Gastrocnemius medialis (tissue), 4 donors: ENCODE measurements at regions not wholly inside any gene's neighbourhood (a gene's known extent, or its start where the extent isn't known, plus 50 kb on each side); places are given as distances from the start of the nearest gene placed in this dataset.

ENCODE experiments used
- ATAC-seq, 2 donors: fragments of 150-250 bp; one replicate each; pipeline ENCODE4 v1.9.1; 2016
- DNase-seq, 2 donors: peaks; one replicate each; pipeline ENCODE4 v3.0.0-alpha.2; 2019
- H3K27ac ChIP-seq, 4 donors: fragments of 200-600 bp; sonication (generic); 1 replicate in 1 of 4; 2 replicates in 3 of 4; pipeline ENCODE4 v1.5.1; 2016 to 2018; ENCODE audit warnings: mild to moderate bottlenecking in 2 of 4, moderate library complexity in 1 of 4
- H3K27me3 ChIP-seq, 3 donors: fragments of 200-600 bp; sonication (generic) in 2 of 3; 1 replicate in 1 of 3; 2 replicates in 2 of 3; pipeline versions ENCODE4 v1.5.1 to v1.6.0; 2016 to 2019; ENCODE audit warnings: mild to moderate bottlenecking in 1 of 3, moderate library complexity in 1 of 3
- H3K36me3 ChIP-seq, 2 donors: fragments of 200-600 bp; sonication (generic) in 1 of 2; one replicate each; pipeline ENCODE4 v1.5.1; 2017 to 2018
- H3K4me1 ChIP-seq, 2 donors: fragments of 200-600 bp; sonication (generic) in 1 of 2; one replicate each; pipeline ENCODE4 v1.5.1; 2016 to 2017; ENCODE audit warnings: mild to moderate bottlenecking in 2 of 2
- H3K4me3 ChIP-seq, 4 donors: fragments of 200-600 bp; sonication (generic) in 3 of 4; 1 replicate in 1 of 4; 2 replicates in 3 of 4; pipeline ENCODE4 v1.5.1; 2016 to 2019; ENCODE audit warnings: mild to moderate bottlenecking in 2 of 4
- H3K9me3 ChIP-seq, 3 donors: fragments of 200-600 bp; sonication (generic) in 2 of 3; 1 replicate in 1 of 3; 2 replicates in 2 of 3; pipeline ENCODE4 v1.5.1; 2016 to 2019
- CTCF ChIP-seq, 5 experiments: fragments of 450-650 bp in 3 of 5; fragments of 200-600 bp in 2 of 5; sonication (generic) in 2 of 5; IDR thresholded peaks in 4 of 5; conservative IDR thresholded peaks in 1 of 5; 1 replicate in 4 of 5; 2 replicates in 1 of 5; pipeline ENCODE4 v1.5.1; 2016 to 2019; ENCODE audit warnings: antibody characterized with exemption in 5 of 5, mild to moderate bottlenecking in 3 of 5, moderate library complexity in 3 of 5
- POLR2A ChIP-seq, 2 donors: fragments of 450-650 bp; IDR thresholded peaks; one replicate each; pipeline ENCODE4 v1.6.1; 2017; ENCODE audit warnings: antibody characterized with exemption in 2 of 2, mild to moderate bottlenecking in 2 of 2, moderate library complexity in 2 of 2
- in situ Hi-C, 4 donors: fragments of 200-750 bp; cut with MboI; loops; one replicate each; pipeline versions ENCODE4 v1.15.0 to v1.8.0; 2017; ENCODE audit warnings: low sequenced_read_pairs in 4 of 4
- intact Hi-C: fragments of 100-400 bp; cut with DNase I; formaldehyde crosslinking; loops from one replicate; pipeline ENCODE4 v1.15.1; 2023; ENCODE audit warnings: low total_unique reads

GRCh38 chr6:66376001-66376400 is 669.0 kb upstream of the EYS start:
- Histone ChIP-seq H3K27me3 (no peaks in the 10 kb centered on the region), H3K27ac (no peak overlapping the region), H3K9me3 (no peaks in the 10 kb centered on the region), H3K4me1 (no peaks in the 10 kb centered on the region), H3K36me3 (no peaks in the 10 kb centered on the region), H3K4me3 (no peak overlapping the region)
- no peak for DNase-seq
- in situ Hi-C loops (no loop called here), intact Hi-C loops (no loop called here)
- TF ChIP-seq POLR2A (IDR thresholded peaks at IDR 0.05): no peak
- TF ChIP-seq CTCF (IDR thresholded peaks at IDR 0.05 in 4 of 5, conservative IDR thresholded peaks at IDR 0.05 in 1 of 5): no peak
- ATAC-seq: no peak

GRCh38 chr6:66369407-66369806 is 662.4 kb upstream of the EYS start:
- no peak for TF ChIP-seq CTCF (IDR thresholded peaks at IDR 0.05 in 4 of 5, conservative IDR thresholded peaks at IDR 0.05 in 1 of 5)
- no peak for TF ChIP-seq POLR2A (IDR thresholded peaks at IDR 0.05)
- intact Hi-C loops: no loop called here
- ATAC-seq (no peak), DNase-seq (no peak)
- Histone ChIP-seq H3K4me1 (no peaks in the 10 kb centered on the region), H3K36me3 (no peaks in the 10 kb centered on the region), H3K27ac (no peak overlapping the region), H3K9me3 (no peaks in the 10 kb centered on the region), H3K27me3 (no peaks in the 10 kb centered on the region), H3K4me3 (no peak overlapping the region)
- in situ Hi-C loops: no loop called here

- H3K27me3 ChIP-seq: no peaks in the 10 kb centered on the region
- H3K9me3 ChIP-seq: no peaks in the 10 kb centered on the region
- intact Hi-C loops (no loop called here), in situ Hi-C loops (no loop called here)
- no peak overlapping the region for H3K4me3 ChIP-seq
- H3K36me3 ChIP-seq: no peaks in the 10 kb centered on the region
- no peak for TF ChIP-seq POLR2A (IDR thresholded peaks at IDR 0.05)
- TF ChIP-seq CTCF (IDR thresholded peaks at IDR 0.05 in 4 of 5, conservative IDR thresholded peaks at IDR 0.05 in 1 of 5): no peak
- no peak overlapping the region for H3K27ac ChIP-seq
- DNase-seq: no peak
- no peak for ATAC-seq
- H3K4me1 ChIP-seq: no peaks in the 10 kb centered on the region
Observed at GRCh38 chr6:66362888-66363287, 655.9 kb upstream of the EYS start.

- DNase-seq: no peak
- Histone ChIP-seq H3K4me3 (no peak overlapping the region), H3K36me3 (no peaks in the 10 kb centered on the region), H3K4me1 (no peaks in the 10 kb centered on the region), H3K27ac (no peak overlapping the region), H3K27me3 (no peaks in the 10 kb centered on the region), H3K9me3 (no peaks in the 10 kb centered on the region)
- intact Hi-C loops: no loop called here
- in situ Hi-C loops: no loop called here
- no peak for TF ChIP-seq CTCF (IDR thresholded peaks at IDR 0.05 in 4 of 5, conservative IDR thresholded peaks at IDR 0.05 in 1 of 5)
- TF ChIP-seq POLR2A (IDR thresholded peaks at IDR 0.05): no peak
- ATAC-seq: no peak
Observed at GRCh38 chr6:66361886-66362285, 654.9 kb upstream of the EYS start.

GRCh38 chr6:66357781-66358180 is 650.8 kb upstream of the EYS start:
- ATAC-seq (no peak), DNase-seq (no peak)
- intact Hi-C loops (no loop called here), in situ Hi-C loops (no loop called here)
- no peaks in the 10 kb centered on the region for H3K36me3 ChIP-seq
- TF ChIP-seq CTCF (IDR thresholded peaks at IDR 0.05 in 4 of 5, conservative IDR thresholded peaks at IDR 0.05 in 1 of 5): no peak
- TF ChIP-seq POLR2A (IDR thresholded peaks at IDR 0.05): no peak
- no peaks in the 10 kb centered on the region for H3K4me1 ChIP-seq
- no peak overlapping the region for H3K4me3 ChIP-seq
- no peaks in the 10 kb centered on the region for H3K9me3 ChIP-seq
- no peak overlapping the region for H3K27ac ChIP-seq
- no peaks in the 10 kb centered on the region for H3K27me3 ChIP-seq
